ENCODE measurements at regions not wholly inside any gene's neighbourhood (a gene's known extent, or its start where the extent isn't known, plus 50 kb on each side); places are given as distances from the start of the nearest gene placed in this dataset.

GRCh38 chr6:126788861-126789365 is 329.6 kb upstream of the RSPO3 start:
- no peak overlapping the region for H3K27ac ChIP-seq (ENCODE audit: low read depth, low read length)

GRCh38 chr6:126792340-126793085 is 326.0 kb upstream of the RSPO3 start:
- H3K9me2 ChIP-seq (replicated peaks; ENCODE audit: control insufficient read depth, low read length) = no peaks in the 10 kb centered on the region
- no peaks in the 10 kb centered on the region for H3K9me3 ChIP-seq (ENCODE audit: control insufficient read depth, insufficient read depth, low read length)
- H3F3A ChIP-seq (ENCODE audit: control insufficient read depth, insufficient read depth) = no peaks in the 10 kb centered on the region
- TF ChIP-seq CTCF (IDR thresholded peaks at IDR 0.05; ENCODE audit: low read depth, low read length, poor library complexity, severe bottlenecking) = no peak
- no peak for TF ChIP-seq EZH2phosphoT487 (IDR thresholded peaks at IDR 0.05; ENCODE audit: borderline replicate concordance, low read length)
- no peak overlapping the region for H3K4me2 ChIP-seq (ENCODE audit: low read length)
- H3K27ac ChIP-seq (ENCODE audit: low read depth, low read length) = no peak overlapping the region
- H3K36me3 ChIP-seq (ENCODE audit: control insufficient read depth, low read length) = no peaks in the 10 kb centered on the region
- H3K79me2 ChIP-seq (ENCODE audit: control insufficient read depth, low read length) = no peaks in the 10 kb centered on the region
- H3K4me3 ChIP-seq (ENCODE audit: low read length) = no peak overlapping the region
- H3K27me3 ChIP-seq (ENCODE audit: control insufficient read depth, low read length) = no peaks in the 10 kb centered on the region
- H3K4me1 ChIP-seq (ENCODE audit: control insufficient read depth, low read length) = no peaks in the 10 kb centered on the region
- no peaks in the 10 kb centered on the region for H4K20me1 ChIP-seq (ENCODE audit: control insufficient read depth, insufficient read depth, low read depth, low read length)

More at GRCh38 chr6:126788861-126789365, 329.6 kb upstream of the RSPO3 start:
- Histone ChIP-seq H3K36me3 (ENCODE audit: control insufficient read depth, low read length) (no peaks in the 10 kb centered on the region), H3K4me1 (ENCODE audit: control insufficient read depth, low read length) (no peaks in the 10 kb centered on the region), H3F3A (ENCODE audit: control insufficient read depth, insufficient read depth) (no peaks in the 10 kb centered on the region), H3K4me3 (ENCODE audit: low read length) (no peak overlapping the region), H3K79me2 (ENCODE audit: control insufficient read depth, low read length) (no peaks in the 10 kb centered on the region), H4K20me1 (ENCODE audit: control insufficient read depth, insufficient read depth, low read depth, low read length) (no peaks in the 10 kb centered on the region), H3K9me2 (replicated peaks; ENCODE audit: control insufficient read depth, low read length) (no peaks in the 10 kb centered on the region), H3K9me3 (ENCODE audit: control insufficient read depth, insufficient read depth, low read length) (no peaks in the 10 kb centered on the region), H3K27me3 (ENCODE audit: control insufficient read depth, low read length) (no peaks in the 10 kb centered on the region), H3K4me2 (ENCODE audit: low read length) (no peak overlapping the region)
- TF ChIP-seq EZH2phosphoT487 (IDR thresholded peaks at IDR 0.05; ENCODE audit: borderline replicate concordance, low read length) (no peak), CTCF (IDR thresholded peaks at IDR 0.05; ENCODE audit: low read depth, low read length, poor library complexity, severe bottlenecking) (no peak)

- Histone ChIP-seq H3K4me2 (ENCODE audit: low read length) (no peak overlapping the region), H3K36me3 (ENCODE audit: control insufficient read depth, low read length) (no peaks in the 10 kb centered on the region), H3K9me3 (ENCODE audit: control insufficient read depth, insufficient read depth, low read length) (no peaks in the 10 kb centered on the region), H4K20me1 (ENCODE audit: control insufficient read depth, insufficient read depth, low read depth, low read length) (no peaks in the 10 kb centered on the region), H3K9me2 (replicated peaks; ENCODE audit: control insufficient read depth, low read length) (no peaks in the 10 kb centered on the region), H3F3A (ENCODE audit: control insufficient read depth, insufficient read depth) (no peaks in the 10 kb centered on the region), H3K4me1 (ENCODE audit: control insufficient read depth, low read length) (no peaks in the 10 kb centered on the region), H3K4me3 (ENCODE audit: low read length) (no peak overlapping the region), H3K27ac (ENCODE audit: low read depth, low read length) (no peak overlapping the region), H3K27me3 (ENCODE audit: control insufficient read depth, low read length) (no peaks in the 10 kb centered on the region), H3K79me2 (ENCODE audit: control insufficient read depth, low read length) (no peaks in the 10 kb centered on the region)
- TF ChIP-seq CTCF (IDR thresholded peaks at IDR 0.05; ENCODE audit: low read depth, low read length, poor library complexity, severe bottlenecking) (no peak), EZH2phosphoT487 (IDR thresholded peaks at IDR 0.05; ENCODE audit: borderline replicate concordance, low read length) (no peak)
Measured at GRCh38 chr6:126795161-126795560, 323.3 kb upstream of the RSPO3 start.
